HepG2 (cell line): ENCODE measurements at regions not wholly inside any gene's neighbourhood (a gene's known extent, or its start where the extent isn't known, plus 50 kb on each side); places are given as distances from the start of the nearest gene placed in this dataset.

Source experiments
- FOSL1 ChIP-seq: sonication (generic); formaldehyde crosslinking; IDR thresholded peaks from 2 replicates; pipeline ENCODE4 v1.9.0; 2021; ENCODE audit warnings: missing genetic modification reagents, borderline replicate concordance
- FOXA1 ChIP-seq, 2 experiments: fragments of 450-650 bp in 1 of 2; sonication (generic) in 1 of 2; formaldehyde crosslinking in 1 of 2; IDR thresholded peaks; 2 replicates each; pipeline versions ENCODE4 v1.4.0 to v1.6.1; 2016 to 2020; ENCODE audit warnings: missing genetic modification reagents in 1 of 2
- KDM5A ChIP-seq: fragments of 200-600 bp; sonication (generic); IDR thresholded peaks from 2 replicates; pipeline ENCODE4 v1.7.0; 2018; ENCODE audit warnings: antibody characterized with exemption, mild to moderate bottlenecking, low read length, borderline replicate concordance
- PATZ1 ChIP-seq: sonication (generic); formaldehyde crosslinking; IDR thresholded peaks from 2 replicates; pipeline ENCODE4 v1.4.0; 2020; ENCODE audit warnings: missing genetic modification reagents
- STAT6 ChIP-seq: sonication (generic); formaldehyde crosslinking; IDR thresholded peaks from 2 replicates; pipeline ENCODE4 v1.4.0; 2020; ENCODE audit warnings: missing genetic modification reagents, mild to moderate bottlenecking, borderline replicate concordance
- ZBTB40 ChIP-seq, 2 experiments: fragments of 450-650 bp in 1 of 2; sonication (generic) in 1 of 2; formaldehyde crosslinking in 1 of 2; IDR thresholded peaks; 2 replicates each; pipeline versions ENCODE4 v1.6.1 to v1.8.0; 2016 to 2022; ENCODE audit warnings: antibody characterized with exemption in 1 of 2, mild to moderate bottlenecking in 1 of 2, missing genetic modification reagents in 1 of 2
- ZFX ChIP-seq: sonication (generic); formaldehyde crosslinking; IDR thresholded peaks from 2 replicates; pipeline ENCODE4 v1.4.0; 2020; ENCODE audit warnings: mild to moderate bottlenecking, low read depth, missing genetic modification reagents, moderate library complexity
- ZNF274 ChIP-seq: sonication (generic); formaldehyde crosslinking; IDR thresholded peaks from 2 replicates; pipeline ENCODE4 v1.5.1; 2020; ENCODE audit warnings: mild to moderate bottlenecking, missing genetic modification reagents
- ZNF282 ChIP-seq: fragments of 450-650 bp; IDR thresholded peaks from 2 replicates; pipeline ENCODE4 v1.6.1; 2018; ENCODE audit not compliant: partially characterized antibody
- ZNF512 ChIP-seq: sonication (generic); formaldehyde crosslinking; IDR thresholded peaks from 2 replicates; pipeline ENCODE4 v1.4.0; 2020; ENCODE audit warnings: mild to moderate bottlenecking, missing genetic modification reagents
- ZNF75D ChIP-seq: sonication (generic); formaldehyde crosslinking; IDR thresholded peaks from 2 replicates; pipeline ENCODE4 v1.8.1; 2023; ENCODE audit warnings: missing genetic modification reagents, mild to moderate bottlenecking, borderline replicate concordance

- no peak for TF ChIP-seq ZNF282
- no peak for TF ChIP-seq STAT6 (CRISPR knock-in tag)
- no peak for TF ChIP-seq ZNF274 (CRISPR knock-in tag)
- TF ChIP-seq FOXA1 (IDR thresholded peaks at IDR 0.05) = no peak
- TF ChIP-seq FOXA1 (CRISPR knock-in tag; IDR thresholded peaks at IDR 0.05) = no peak
- TF ChIP-seq ZNF512 (CRISPR knock-in tag) = no peak
- no peak for TF ChIP-seq PATZ1 (CRISPR knock-in tag)
- no peak for TF ChIP-seq KDM5A
- TF ChIP-seq FOSL1 (CRISPR knock-in tag) = no peak
- TF ChIP-seq ZNF75D = no peak
- no peak for TF ChIP-seq ZFX (CRISPR knock-in tag)
- TF ChIP-seq ZBTB40 (IDR thresholded peaks at IDR 0.05) = no peak
- no peak for TF ChIP-seq ZBTB40 (CRISPR knock-in tag; IDR thresholded peaks at IDR 0.05)
Observed at GRCh38 chr1:36626435-36626834, 143.7 kb upstream of the CSF3R start.
